Right atrium auricular region (tissue), 2 donors: ENCODE measurements at regions not wholly inside any gene's neighbourhood (a gene's known extent, or its start where the extent isn't known, plus 50 kb on each side); places are given as distances from the start of the nearest gene placed in this dataset.

Experiments used
- DNase-seq: peaks from one replicate; pipeline ENCODE4 v3.0.0-alpha.2; 2019; ENCODE audit warnings: low spot score
- H3K27ac ChIP-seq, 2 donors: fragments of 200-600 bp; sonication (generic); 1 replicate in 1 of 2; 2 replicates in 1 of 2; pipeline ENCODE4 v1.5.1; 2016 to 2019
- H3K27me3 ChIP-seq, 2 donors: fragments of 200-600 bp; sonication (generic); one replicate each; pipeline versions ENCODE4 v1.5.1 to v1.6.0; 2017 to 2019
- H3K36me3 ChIP-seq: fragments of 200-600 bp; sonication (generic); one replicate; pipeline ENCODE4 v1.5.1; 2016
- H3K4me1 ChIP-seq, 2 donors: fragments of 200-600 bp; sonication (generic); one replicate each; pipeline versions ENCODE4 v1.5.1 to v1.6.0; 2017 to 2019
- H3K4me3 ChIP-seq, 2 donors: fragments of 200-600 bp; sonication (generic); 1 replicate in 1 of 2; 2 replicates in 1 of 2; pipeline ENCODE4 v1.5.1; 2017 to 2019; ENCODE audit warnings: mild to moderate bottlenecking in 1 of 2, moderate library complexity in 1 of 2
- H3K9me3 ChIP-seq, 2 donors: fragments of 200-600 bp; sonication (generic); one replicate each; pipeline ENCODE4 v1.5.1; 2019
- TF ChIP-seq, protein P1 (sequence below), 2 donors: fragments of 200-600 bp; sonication (generic); IDR thresholded peaks; one replicate each; pipeline ENCODE4 v1.5.1; 2019; ENCODE audit warnings: antibody characterized with exemption in 2 of 2

DNA sequence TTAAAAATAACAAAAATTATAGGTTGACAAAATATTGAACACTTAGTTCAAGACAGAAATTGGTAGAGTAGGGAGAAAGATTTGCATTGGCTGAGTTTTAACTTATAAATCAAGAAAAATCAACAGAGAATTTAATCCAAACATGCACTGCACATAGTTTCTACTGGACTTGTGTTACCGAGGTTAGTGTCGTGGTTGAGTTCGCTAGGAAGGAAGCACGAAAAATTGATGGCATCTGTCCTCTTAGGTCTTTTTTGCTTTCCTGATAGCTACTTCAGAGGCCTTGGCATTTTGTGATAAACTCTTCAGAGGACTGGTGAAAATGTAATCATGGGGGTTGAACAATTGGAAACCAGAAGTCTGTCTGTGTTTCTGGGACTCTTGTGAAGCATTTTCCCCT, 392.9 kb downstream of the NUAK1 start:
- Histone ChIP-seq H3K4me3 (no peak overlapping the region), H3K9me3 (no peaks in the 10 kb centered on the region), H3K36me3 (no peaks in the 10 kb centered on the region), H3K27me3 (no peaks in the 10 kb centered on the region), H3K27ac (no peak overlapping the region), H3K4me1 (peaks cover 0 to 33% of the 10 kb centered on the region in 2 donors)
- DNase-seq, result no peak
- TF ChIP-seq, protein P1, sequence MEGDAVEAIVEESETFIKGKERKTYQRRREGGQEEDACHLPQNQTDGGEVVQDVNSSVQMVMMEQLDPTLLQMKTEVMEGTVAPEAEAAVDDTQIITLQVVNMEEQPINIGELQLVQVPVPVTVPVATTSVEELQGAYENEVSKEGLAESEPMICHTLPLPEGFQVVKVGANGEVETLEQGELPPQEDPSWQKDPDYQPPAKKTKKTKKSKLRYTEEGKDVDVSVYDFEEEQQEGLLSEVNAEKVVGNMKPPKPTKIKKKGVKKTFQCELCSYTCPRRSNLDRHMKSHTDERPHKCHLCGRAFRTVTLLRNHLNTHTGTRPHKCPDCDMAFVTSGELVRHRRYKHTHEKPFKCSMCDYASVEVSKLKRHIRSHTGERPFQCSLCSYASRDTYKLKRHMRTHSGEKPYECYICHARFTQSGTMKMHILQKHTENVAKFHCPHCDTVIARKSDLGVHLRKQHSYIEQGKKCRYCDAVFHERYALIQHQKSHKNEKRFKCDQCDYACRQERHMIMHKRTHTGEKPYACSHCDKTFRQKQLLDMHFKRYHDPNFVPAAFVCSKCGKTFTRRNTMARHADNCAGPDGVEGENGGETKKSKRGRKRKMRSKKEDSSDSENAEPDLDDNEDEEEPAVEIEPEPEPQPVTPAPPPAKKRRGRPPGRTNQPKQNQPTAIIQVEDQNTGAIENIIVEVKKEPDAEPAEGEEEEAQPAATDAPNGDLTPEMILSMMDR (IDR thresholded peaks at IDR 0.05), result no peak

DNA sequence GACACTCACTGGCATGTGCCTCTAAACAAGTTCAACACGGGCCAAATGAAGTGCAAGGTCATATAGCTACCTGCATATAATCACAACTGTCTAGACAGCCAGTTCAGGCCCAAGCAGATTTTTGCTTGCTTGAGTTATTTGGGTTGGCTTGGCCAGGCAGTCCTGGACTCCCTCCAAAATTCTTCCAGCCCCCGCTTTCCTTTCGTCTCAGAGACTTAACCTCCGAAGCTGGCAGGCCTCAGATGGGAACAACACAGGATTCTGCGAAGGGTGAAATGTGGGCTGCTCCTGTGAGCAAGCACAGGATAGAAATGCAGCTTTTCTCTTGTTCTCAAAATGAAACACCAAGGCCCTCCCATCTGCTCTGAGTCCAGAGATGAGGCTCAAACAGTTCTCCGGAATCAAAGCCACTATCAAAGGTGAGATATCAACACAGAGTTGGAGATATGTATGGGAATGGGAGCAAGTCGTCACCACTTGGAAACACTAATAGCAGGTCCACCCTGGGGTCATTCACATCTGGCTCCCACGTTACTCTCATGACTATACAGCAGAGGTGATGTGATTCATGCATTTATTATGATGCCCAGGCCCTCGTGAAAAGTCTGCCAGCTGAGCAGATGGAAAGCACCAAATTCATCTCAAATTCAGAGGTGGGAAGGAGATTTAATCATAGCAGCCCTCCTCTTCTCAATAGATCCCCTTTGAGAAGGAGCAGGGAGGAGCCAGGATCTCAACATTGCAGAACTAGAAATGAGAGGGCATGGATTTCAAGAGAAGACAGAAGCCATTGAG, 389.8 kb downstream of the NUAK1 start:
- peak; percentile 60 for DNase-seq
- Histone ChIP-seq H3K27me3 (no peaks in the 10 kb centered on the region), H3K4me1 (peaks cover 0 to 11% of the 10 kb centered on the region in 2 donors), H3K9me3 (no peaks in the 10 kb centered on the region), H3K36me3 (no peaks in the 10 kb centered on the region), H3K27ac (no peak overlapping the region), H3K4me3 (no peak overlapping the region)
- TF ChIP-seq, protein P1 (IDR thresholded peaks at IDR 0.05), result no peak

DNA sequence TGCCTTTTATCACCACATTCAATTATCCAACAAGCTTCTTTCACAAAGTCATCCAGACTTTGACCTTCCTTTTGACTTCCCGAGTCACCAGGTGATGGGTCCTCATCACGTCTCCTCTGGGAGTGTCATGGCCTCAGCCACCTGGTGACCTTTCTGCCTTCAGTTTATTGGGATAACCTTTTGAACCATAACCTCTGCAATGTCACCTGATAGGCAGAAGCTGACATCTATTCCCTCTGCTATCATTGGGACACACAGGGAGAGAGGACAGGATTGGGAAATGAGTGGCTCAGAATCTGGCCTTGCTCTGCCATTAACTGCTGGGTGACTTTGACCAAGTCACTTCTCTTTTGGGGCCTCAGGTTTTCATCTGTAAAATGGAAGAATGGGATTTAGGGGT, 388.7 kb downstream of the NUAK1 start:
- no peak for DNase-seq
- H3K27me3 ChIP-seq, result no peaks in the 10 kb centered on the region
- no peak overlapping the region for H3K4me3 ChIP-seq
- H3K4me1 ChIP-seq, result peaks cover 0 to 11% of the 10 kb centered on the region in 2 donors
- H3K9me3 ChIP-seq, result no peaks in the 10 kb centered on the region
- no peak overlapping the region for H3K27ac ChIP-seq
- no peaks in the 10 kb centered on the region for H3K36me3 ChIP-seq
- TF ChIP-seq, protein P1 (IDR thresholded peaks at IDR 0.05), result no peak

DNA sequence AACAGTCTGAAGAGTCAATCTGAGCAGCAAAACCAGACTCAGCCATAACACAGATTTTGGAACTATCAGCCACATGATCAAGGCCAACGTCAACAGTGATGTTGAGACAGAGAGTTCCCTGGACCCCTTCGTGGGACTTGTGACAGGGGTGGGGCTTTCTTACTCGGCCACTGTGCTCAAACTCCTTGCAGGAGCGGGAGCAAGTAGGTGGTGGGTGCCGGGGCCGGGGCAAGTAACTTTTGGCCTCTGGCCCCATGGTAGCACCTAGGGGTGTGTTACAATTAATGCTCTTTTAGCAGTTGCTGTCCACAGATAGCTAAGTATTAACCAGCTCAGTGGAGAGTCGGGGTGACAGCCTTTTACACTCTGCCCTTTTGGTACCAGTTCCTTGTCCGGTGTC, 384.4 kb downstream of the NUAK1 start:
- peaks cover 0 to 3% of the 10 kb centered on the region in 2 donors for H3K4me1 ChIP-seq
- TF ChIP-seq, protein P1 (IDR thresholded peaks at IDR 0.05), result no peak
- no peaks in the 10 kb centered on the region for H3K27me3 ChIP-seq
- no peaks in the 10 kb centered on the region for H3K9me3 ChIP-seq
- no peak overlapping the region for H3K27ac ChIP-seq
- H3K36me3 ChIP-seq, result no peaks in the 10 kb centered on the region
- DNase-seq, result no peak
- no peak overlapping the region for H3K4me3 ChIP-seq

DNA sequence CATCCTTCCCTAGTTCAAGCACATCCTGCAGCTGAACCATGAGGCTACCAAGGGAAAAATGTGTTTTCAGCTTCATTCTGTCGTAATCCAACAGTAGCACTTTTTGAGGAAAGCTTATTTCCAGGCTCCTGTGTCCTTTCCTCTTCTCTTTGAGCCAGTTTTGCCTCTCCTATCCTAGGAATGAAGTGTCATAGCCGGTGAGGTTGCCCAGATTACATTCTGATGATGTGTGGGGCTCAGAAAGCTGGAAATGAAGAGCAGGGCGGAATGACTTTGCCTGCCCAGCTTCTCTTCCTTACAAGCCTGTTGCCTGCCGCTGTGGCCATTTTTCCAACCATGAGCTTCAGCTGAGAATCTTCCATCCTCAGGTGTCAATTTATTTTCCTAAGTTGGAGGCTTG, 381.8 kb downstream of the NUAK1 start:
- Histone ChIP-seq H3K9me3 (no peaks in the 10 kb centered on the region), H3K4me1 (no peaks in the 10 kb centered on the region), H3K27ac (no peak overlapping the region), H3K27me3 (no peaks in the 10 kb centered on the region), H3K4me3 (no peak overlapping the region), H3K36me3 (no peaks in the 10 kb centered on the region)
- DNase-seq, result no peak
- TF ChIP-seq, protein P1 (IDR thresholded peaks at IDR 0.05), result no peak

DNA sequence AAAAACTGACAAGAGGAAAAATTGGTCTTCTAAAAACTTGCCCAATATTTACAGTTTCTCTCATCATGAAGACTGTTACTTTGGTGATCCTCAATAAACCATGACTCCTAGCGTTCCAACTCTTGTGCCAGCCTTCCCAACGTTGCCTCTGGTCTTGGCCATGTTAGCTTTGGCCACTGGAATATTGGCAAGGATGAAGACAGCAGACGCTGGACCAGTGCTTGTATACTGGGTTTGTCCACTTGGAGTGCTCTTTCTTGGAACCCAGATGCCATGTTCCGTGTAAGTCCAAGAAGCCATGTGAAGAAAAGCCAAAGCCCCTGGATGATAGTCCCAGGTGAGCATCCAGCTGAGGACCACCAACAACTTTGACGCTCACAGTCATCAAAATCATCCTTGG, 379.6 kb downstream of the NUAK1 start:
- TF ChIP-seq, protein P1 (IDR thresholded peaks at IDR 0.05), result no peak
- H3K4me1 ChIP-seq, result no peaks in the 10 kb centered on the region
- no peaks in the 10 kb centered on the region for H3K36me3 ChIP-seq
- no peaks in the 10 kb centered on the region for H3K9me3 ChIP-seq
- H3K27ac ChIP-seq, result no peak overlapping the region
- H3K4me3 ChIP-seq, result no peak overlapping the region
- no peak for DNase-seq
- no peaks in the 10 kb centered on the region for H3K27me3 ChIP-seq
